ENCODE measurements at regions not wholly inside any gene's neighbourhood (a gene's known extent, or its start where the extent isn't known, plus 50 kb on each side); places are given as distances from the start of the nearest gene placed in this dataset.

DNA sequence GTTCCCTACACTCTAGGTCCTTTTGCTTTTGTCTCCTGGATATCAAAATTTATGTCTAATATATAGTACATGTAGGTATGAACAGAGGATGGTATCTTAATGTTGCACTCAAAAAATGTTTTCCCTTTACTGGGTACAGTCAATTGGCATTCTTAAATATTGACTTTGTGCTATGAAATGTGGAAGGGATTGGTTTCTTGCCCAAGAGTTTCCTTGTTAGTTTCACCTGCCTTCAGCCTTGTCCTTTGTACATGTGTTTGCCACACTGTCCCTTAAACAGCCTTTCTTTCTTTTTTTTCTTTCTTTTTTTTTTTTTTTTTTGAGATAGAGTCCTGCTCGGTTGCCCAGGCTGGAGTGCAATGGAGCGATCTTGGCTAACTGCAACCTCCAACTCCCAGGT is 287.1 kb downstream of the SQOR start:
- H3K27ac Mint-ChIP-seq = no peak overlapping the region
- H3K36me3 Mint-ChIP-seq (ENCODE audit: low read depth) = no peaks in the 10 kb centered on the region
- Histone ChIP-seq H3K9ac (ENCODE audit: extremely low read depth, low read length, poor library complexity, severe bottlenecking) (no peak overlapping the region), H3K36me3 (ENCODE audit: control insufficient read depth, insufficient read depth, low read length) (no peaks in the 10 kb centered on the region), H3K4me3 (ENCODE audit: low read length) (no peak overlapping the region), H3K9me3 (ENCODE audit: control insufficient read depth, low read length) (no peaks in the 10 kb centered on the region), H3K27ac (ENCODE audit: low read depth, low read length) (no peak overlapping the region), H3K27me3 (ENCODE audit: control insufficient read depth, insufficient read depth, low read length, poor library complexity, severe bottlenecking) (no peaks in the 10 kb centered on the region), H3K4me1 (ENCODE audit: control insufficient read depth, insufficient read depth, low read length) (no peaks in the 10 kb centered on the region)
- H3K4me1 Mint-ChIP-seq = no peaks in the 10 kb centered on the region
- TF ChIP-seq, protein P1, sequence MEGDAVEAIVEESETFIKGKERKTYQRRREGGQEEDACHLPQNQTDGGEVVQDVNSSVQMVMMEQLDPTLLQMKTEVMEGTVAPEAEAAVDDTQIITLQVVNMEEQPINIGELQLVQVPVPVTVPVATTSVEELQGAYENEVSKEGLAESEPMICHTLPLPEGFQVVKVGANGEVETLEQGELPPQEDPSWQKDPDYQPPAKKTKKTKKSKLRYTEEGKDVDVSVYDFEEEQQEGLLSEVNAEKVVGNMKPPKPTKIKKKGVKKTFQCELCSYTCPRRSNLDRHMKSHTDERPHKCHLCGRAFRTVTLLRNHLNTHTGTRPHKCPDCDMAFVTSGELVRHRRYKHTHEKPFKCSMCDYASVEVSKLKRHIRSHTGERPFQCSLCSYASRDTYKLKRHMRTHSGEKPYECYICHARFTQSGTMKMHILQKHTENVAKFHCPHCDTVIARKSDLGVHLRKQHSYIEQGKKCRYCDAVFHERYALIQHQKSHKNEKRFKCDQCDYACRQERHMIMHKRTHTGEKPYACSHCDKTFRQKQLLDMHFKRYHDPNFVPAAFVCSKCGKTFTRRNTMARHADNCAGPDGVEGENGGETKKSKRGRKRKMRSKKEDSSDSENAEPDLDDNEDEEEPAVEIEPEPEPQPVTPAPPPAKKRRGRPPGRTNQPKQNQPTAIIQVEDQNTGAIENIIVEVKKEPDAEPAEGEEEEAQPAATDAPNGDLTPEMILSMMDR (conservative IDR thresholded peaks at IDR 0.05) = no peak
- no peak overlapping the region for H3K4me3 Mint-ChIP-seq
- 94 to 100% methylated on average over 1 to 2 of the region's 2 CpGs for WGBS, 2 experiments (ENCODE audit: insufficient coverage in 1 of 2, insufficient read length in 1 of 2)
- no peaks in the 10 kb centered on the region for H3K9me3 Mint-ChIP-seq
- DNase-seq = no peak
- no peaks in the 10 kb centered on the region for H3K27me3 Mint-ChIP-seq (ENCODE audit: insufficient read depth)

DNA sequence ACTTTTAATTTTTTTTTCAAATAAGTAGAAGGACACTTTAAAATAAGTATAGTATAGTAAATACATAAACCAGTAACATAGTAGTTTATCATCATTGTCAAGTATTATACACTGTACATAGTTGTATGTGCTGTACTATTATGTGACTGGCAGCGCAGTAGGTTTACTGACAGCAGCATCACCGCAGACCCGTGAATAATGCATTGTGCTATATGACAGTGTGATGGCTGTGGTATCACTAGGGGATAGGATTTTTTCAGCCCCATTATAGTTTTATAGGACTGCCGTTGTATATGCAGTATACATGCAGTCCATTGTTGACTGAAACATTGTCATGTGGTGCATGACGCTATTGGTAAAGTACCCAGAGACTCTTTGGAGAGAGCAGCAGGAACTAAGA is 306.5 kb downstream of the SQOR start:
- Histone ChIP-seq H3K9me3 (ENCODE audit: control insufficient read depth, low read length) (no peaks in the 10 kb centered on the region), H3K4me3 (ENCODE audit: low read length) (no peak overlapping the region), H3K27ac (ENCODE audit: low read depth, low read length) (no peak overlapping the region), H3K9ac (ENCODE audit: extremely low read depth, low read length, poor library complexity, severe bottlenecking) (no peak overlapping the region), H3K36me3 (ENCODE audit: control insufficient read depth, insufficient read depth, low read length) (no peaks in the 10 kb centered on the region), H3K4me1 (ENCODE audit: control insufficient read depth, insufficient read depth, low read length) (peaks cover 4% of the 10 kb centered on the region), H3K27me3 (ENCODE audit: control insufficient read depth, insufficient read depth, low read length, poor library complexity, severe bottlenecking) (no peaks in the 10 kb centered on the region)
- no peaks in the 10 kb centered on the region for H3K27me3 Mint-ChIP-seq (ENCODE audit: insufficient read depth)
- WGBS, 2 experiments (ENCODE audit: insufficient coverage in 1 of 2, insufficient read length in 1 of 2) = 93 to 96% methylated on average over 4 to 5 of the region's 5 CpGs
- peaks cover 5% of the 10 kb centered on the region for H3K9me3 Mint-ChIP-seq
- no peak overlapping the region for H3K4me3 Mint-ChIP-seq
- peaks cover 26% of the 10 kb centered on the region for H3K4me1 Mint-ChIP-seq
- H3K36me3 Mint-ChIP-seq (ENCODE audit: low read depth) = no peaks in the 10 kb centered on the region
- DNase-seq = no peak
- TF ChIP-seq, protein P1 (conservative IDR thresholded peaks at IDR 0.05) = no peak
- no peak overlapping the region for H3K27ac Mint-ChIP-seq

DNA sequence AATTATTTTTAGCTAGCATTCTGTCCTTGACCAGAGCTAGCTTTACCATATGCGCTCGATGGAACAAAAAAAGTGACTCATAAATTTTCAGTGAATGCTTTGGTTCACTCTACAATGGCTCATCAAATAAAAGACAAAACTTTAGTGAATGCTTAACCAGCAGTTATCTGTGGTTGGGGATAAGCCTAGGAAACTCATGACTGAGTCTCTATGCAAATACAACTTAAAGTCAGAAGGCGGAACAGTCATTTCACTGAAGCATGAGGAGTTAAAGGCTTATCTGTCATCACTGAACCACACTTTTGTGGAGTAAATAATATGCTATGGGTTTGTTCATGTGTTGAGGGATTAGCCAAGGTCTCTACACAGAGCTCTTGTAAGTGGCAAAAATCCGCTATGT is 308.4 kb downstream of the SQOR start:
- 90 to 93% methylated on average over 3 to 4 of the region's 4 CpGs for WGBS, 2 experiments (ENCODE audit: insufficient coverage in 1 of 2, insufficient read length in 1 of 2)
- Histone ChIP-seq H3K9ac (ENCODE audit: extremely low read depth, low read length, poor library complexity, severe bottlenecking) (no peak overlapping the region), H3K27ac (ENCODE audit: low read depth, low read length) (no peak overlapping the region), H3K27me3 (ENCODE audit: control insufficient read depth, insufficient read depth, low read length, poor library complexity, severe bottlenecking) (no peaks in the 10 kb centered on the region), H3K9me3 (ENCODE audit: control insufficient read depth, low read length) (no peaks in the 10 kb centered on the region), H3K4me3 (ENCODE audit: low read length) (no peak overlapping the region), H3K4me1 (ENCODE audit: control insufficient read depth, insufficient read depth, low read length) (peaks cover 8% of the 10 kb centered on the region), H3K36me3 (ENCODE audit: control insufficient read depth, insufficient read depth, low read length) (no peaks in the 10 kb centered on the region)
- H3K4me1 Mint-ChIP-seq = peaks cover 32% of the 10 kb centered on the region
- H3K9me3 Mint-ChIP-seq = peaks cover 5% of the 10 kb centered on the region
- no peak for DNase-seq
- H3K27ac Mint-ChIP-seq = no peak overlapping the region
- H3K36me3 Mint-ChIP-seq (ENCODE audit: low read depth) = no peaks in the 10 kb centered on the region
- TF ChIP-seq, protein P1 (conservative IDR thresholded peaks at IDR 0.05) = no peak
- H3K27me3 Mint-ChIP-seq (ENCODE audit: insufficient read depth) = no peaks in the 10 kb centered on the region
- no peak overlapping the region for H3K4me3 Mint-ChIP-seq
